Pancreas (tissue), 10 donors: ENCODE measurements at regions not wholly inside any gene's neighbourhood (a gene's known extent, or its start where the extent isn't known, plus 50 kb on each side); places are given as distances from the start of the nearest gene placed in this dataset.

Experiments
- ATAC-seq, 4 donors: fragments of 200-7000 bp; cut with Tn5 transposase; one replicate each; pipeline versions ENCODE4 v1.8.0 to v1.9.1; 2020; ENCODE audit warnings: mild to moderate bottlenecking in 4 of 4, moderate library complexity in 4 of 4
- DNase-seq, 6 donors: peaks; one replicate each; pipeline ENCODE4 v3.0.0-alpha.2; 2020
- FAIRE-seq: peaks from 2 replicates; lab custom pipeline; 2012; peaks lifted over from hg19 to GRCh38; lab: Jason Lieb, UNC
- H3K27ac ChIP-seq, 4 donors: fragments of 200-600 bp; sonication (generic); 1 replicate in 3 of 4; 2 replicates in 1 of 4; pipeline versions ENCODE4 v1.5.0 to v1.8.0; 2020
- H3K27me3 ChIP-seq, 4 donors: fragments of 200-600 bp; one replicate each; pipeline ENCODE4 v1.8.0; 2021
- H3K36me3 ChIP-seq, 3 donors: fragments of 200-600 bp; sonication (generic) in 1 of 3; one replicate each; pipeline versions ENCODE4 v1.5.0 to v1.8.0; 2020 to 2021
- H3K4me1 ChIP-seq, 3 donors: fragments of 200-600 bp; one replicate each; pipeline ENCODE4 v1.8.0; 2021
- H3K4me3 ChIP-seq, 4 donors: fragments of 200-600 bp; sonication (generic) in 2 of 4; one replicate each; pipeline versions ENCODE4 v1.5.0 to v1.8.0; 2020 to 2021
- H3K9me3 ChIP-seq, 4 donors: fragments of 200-600 bp; one replicate each; pipeline ENCODE4 v1.8.0; 2021
- WGBS, 2 donors: extraction: QIAGEN DNeasy Blood & Tissue Kit; methylation state at CpG; one replicate each; pipeline ENCODE4 v1.1.7; 2013; 5-methylcytosine and 5-hydroxymethylcytosine counted together
- intact Hi-C, 3 donors: fragments of 100-400 bp; cut with DNase I; formaldehyde crosslinking; loops; one replicate each; pipeline versions ENCODE4 v1.11.1 to v1.14.2; 2022
- TF ChIP-seq, protein P1 (sequence below), 4 donors: fragments of 200-600 bp; sonication (generic) in 3 of 4; IDR thresholded peaks; one replicate each; pipeline versions ENCODE4 v1.5.0 to v1.8.0; 2021; ENCODE audit warnings: antibody characterized with exemption in 4 of 4
- donor health status: healthy with polysubstance abuse.
- donor health status: DM: no; HTN: no; CAD: no; lungs with moderate emphysema.
- donor health status: DM: no; HTN: no; CAD: no.
- donor health status: control.
- donor health status: control.
- donor health status: Bipolar disorder and iron deficiency.
- donor health status: DM: yes; HTN: yes; CAD: no.
- donor health status: DM: no; HTN: no; CAD: no.
- donor health status: DM: no; HTN: no; CAD: no.
- donor health status: DM: yes; HTN: yes; CAD: no.

DNA sequence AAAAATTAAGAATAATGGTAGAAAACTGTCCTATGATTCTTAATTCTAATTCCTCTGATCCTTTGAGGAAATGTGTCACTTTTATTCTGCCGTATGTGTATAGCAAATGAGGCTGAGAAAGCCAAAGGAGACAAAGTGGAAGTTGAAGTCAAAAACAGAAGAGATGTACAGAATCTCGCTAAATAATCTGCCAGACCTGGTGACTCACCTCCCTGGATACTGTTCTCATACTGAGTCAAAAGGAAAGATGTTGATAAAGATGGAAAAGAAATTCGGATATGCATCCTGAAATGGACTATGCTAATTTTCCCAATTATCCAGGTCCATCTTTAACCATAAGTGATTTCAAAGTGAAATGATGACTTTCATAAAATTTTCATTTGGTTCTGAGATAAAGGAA is 92.5 kb downstream of the DUSP6 start:
- TF ChIP-seq, protein P1, sequence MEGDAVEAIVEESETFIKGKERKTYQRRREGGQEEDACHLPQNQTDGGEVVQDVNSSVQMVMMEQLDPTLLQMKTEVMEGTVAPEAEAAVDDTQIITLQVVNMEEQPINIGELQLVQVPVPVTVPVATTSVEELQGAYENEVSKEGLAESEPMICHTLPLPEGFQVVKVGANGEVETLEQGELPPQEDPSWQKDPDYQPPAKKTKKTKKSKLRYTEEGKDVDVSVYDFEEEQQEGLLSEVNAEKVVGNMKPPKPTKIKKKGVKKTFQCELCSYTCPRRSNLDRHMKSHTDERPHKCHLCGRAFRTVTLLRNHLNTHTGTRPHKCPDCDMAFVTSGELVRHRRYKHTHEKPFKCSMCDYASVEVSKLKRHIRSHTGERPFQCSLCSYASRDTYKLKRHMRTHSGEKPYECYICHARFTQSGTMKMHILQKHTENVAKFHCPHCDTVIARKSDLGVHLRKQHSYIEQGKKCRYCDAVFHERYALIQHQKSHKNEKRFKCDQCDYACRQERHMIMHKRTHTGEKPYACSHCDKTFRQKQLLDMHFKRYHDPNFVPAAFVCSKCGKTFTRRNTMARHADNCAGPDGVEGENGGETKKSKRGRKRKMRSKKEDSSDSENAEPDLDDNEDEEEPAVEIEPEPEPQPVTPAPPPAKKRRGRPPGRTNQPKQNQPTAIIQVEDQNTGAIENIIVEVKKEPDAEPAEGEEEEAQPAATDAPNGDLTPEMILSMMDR (IDR thresholded peaks at IDR 0.05) = no peak
- no peaks in the 10 kb centered on the region for H3K36me3 ChIP-seq
- FAIRE-seq = no peak
- H3K27me3 ChIP-seq = no peaks in the 10 kb centered on the region
- H3K9me3 ChIP-seq = no peaks in the 10 kb centered on the region
- WGBS, 2 donors = 90 to 92% methylated on average over 3 of the region's 3 CpGs
- H3K27ac ChIP-seq = no peak overlapping the region
- no peak for ATAC-seq
- intact Hi-C loops = no loop called here
- no peak overlapping the region for H3K4me3 ChIP-seq
- H3K4me1 ChIP-seq = peaks cover 0 to 6% (median 0%) of the 10 kb centered on the region in 3 donors
- DNase-seq = no peak

GRCh38 chr12:89258240-89258969 is 93.9 kb downstream of the DUSP6 start:
- WGBS, 2 donors = 91% methylated on average over 5 of the region's 5 CpGs
- intact Hi-C loops = no loop called here
- no peak for ATAC-seq
- Histone ChIP-seq H3K9me3 (no peaks in the 10 kb centered on the region), H3K36me3 (no peaks in the 10 kb centered on the region), H3K4me3 (no peak overlapping the region), H3K4me1 (no peaks in the 10 kb centered on the region), H3K27ac (no peak overlapping the region), H3K27me3 (no peaks in the 10 kb centered on the region)
- no peak for DNase-seq
- TF ChIP-seq, protein P1 (IDR thresholded peaks at IDR 0.05) = no peak
- FAIRE-seq = no peak

DNA sequence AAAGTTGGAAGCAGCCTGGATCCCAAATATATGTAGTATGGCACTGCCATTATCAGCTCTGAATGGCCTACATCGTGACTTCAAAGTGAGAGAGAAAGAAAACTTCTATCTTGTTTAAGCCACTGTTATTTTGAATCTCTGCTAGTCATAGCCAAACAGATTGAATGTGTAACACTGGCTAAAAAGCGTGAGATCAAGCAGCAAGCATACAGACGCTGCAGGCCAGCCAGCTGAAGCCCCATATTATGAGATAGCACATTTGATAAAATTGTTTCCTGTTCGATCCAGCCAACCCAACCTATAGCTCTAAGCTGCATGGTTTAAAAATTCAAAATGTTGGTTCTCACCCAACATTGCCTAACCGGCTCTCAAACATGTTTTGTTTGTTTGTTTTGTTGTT is 95.0 kb downstream of the DUSP6 start:
- intact Hi-C loops = no loop called here
- H3K9me3 ChIP-seq = no peaks in the 10 kb centered on the region
- DNase-seq (no peak), FAIRE-seq (no peak), ATAC-seq (no peak)
- TF ChIP-seq, protein P1 (IDR thresholded peaks at IDR 0.05) = no peak
- no peak overlapping the region for H3K4me3 ChIP-seq
- H3K27ac ChIP-seq = no peak overlapping the region
- peaks cover 0 to 2% (median 0%) of the 10 kb centered on the region in 3 donors for H3K4me1 ChIP-seq
- WGBS, 2 donors = 85% methylated on average over 5 of the region's 5 CpGs
- no peaks in the 10 kb centered on the region for H3K27me3 ChIP-seq
- H3K36me3 ChIP-seq = no peaks in the 10 kb centered on the region

DNA sequence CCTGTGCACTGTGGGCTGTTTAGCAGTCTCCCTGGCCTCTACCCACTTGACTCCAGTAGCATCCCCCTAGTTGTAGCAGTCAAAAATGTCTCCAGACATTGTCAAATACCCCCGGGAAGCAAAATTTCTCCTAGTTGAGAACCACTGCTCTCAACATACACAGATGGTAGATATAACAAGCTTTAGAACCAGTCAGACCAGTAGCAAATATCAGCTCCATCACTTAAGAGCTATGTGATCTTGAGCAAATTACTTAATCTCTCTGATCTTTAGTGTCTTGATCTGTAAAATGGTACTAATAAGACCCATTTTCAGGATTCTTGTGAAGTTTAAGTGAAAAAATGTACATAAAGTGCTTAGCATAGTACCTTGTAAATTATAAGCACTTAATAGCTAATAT is 96.2 kb downstream of the DUSP6 start:
- peaks cover 0 to 6% (median 0%) of the 10 kb centered on the region in 3 donors for H3K4me1 ChIP-seq
- no peaks in the 10 kb centered on the region for H3K9me3 ChIP-seq
- WGBS, 2 donors = 90 to 97% methylated on average over 1 of the region's 1 CpG
- H3K36me3 ChIP-seq = no peaks in the 10 kb centered on the region
- H3K4me3 ChIP-seq = no peak overlapping the region
- intact Hi-C loops = no loop called here
- H3K27me3 ChIP-seq = no peaks in the 10 kb centered on the region
- H3K27ac ChIP-seq = no peak overlapping the region
- TF ChIP-seq, protein P1 (IDR thresholded peaks at IDR 0.05) = no peak
- FAIRE-seq = no peak
- DNase-seq = no peak
- ATAC-seq = no peak

GRCh38 chr12:89253488-89253887 is 98.8 kb downstream of the DUSP6 start:
- FAIRE-seq (no peak), DNase-seq (no peak), ATAC-seq (no peak)
- TF ChIP-seq, protein P1 (IDR thresholded peaks at IDR 0.05) = no peak
- peaks cover 0 to 6% (median 0%) of the 10 kb centered on the region in 3 donors for H3K4me1 ChIP-seq
- no peaks in the 10 kb centered on the region for H3K36me3 ChIP-seq
- no peak overlapping the region for H3K27ac ChIP-seq
- intact Hi-C loops = no loop called here
- no peak overlapping the region for H3K4me3 ChIP-seq
- H3K27me3 ChIP-seq = no peaks in the 10 kb centered on the region
- no peaks in the 10 kb centered on the region for H3K9me3 ChIP-seq
- WGBS, 2 donors = 92 to 98% methylated on average over 1 of the region's 1 CpG
